ENCODE measurements at regions not wholly inside any gene's neighbourhood (a gene's known extent, or its start where the extent isn't known, plus 50 kb on each side); places are given as distances from the start of the nearest gene placed in this dataset.

DNA sequence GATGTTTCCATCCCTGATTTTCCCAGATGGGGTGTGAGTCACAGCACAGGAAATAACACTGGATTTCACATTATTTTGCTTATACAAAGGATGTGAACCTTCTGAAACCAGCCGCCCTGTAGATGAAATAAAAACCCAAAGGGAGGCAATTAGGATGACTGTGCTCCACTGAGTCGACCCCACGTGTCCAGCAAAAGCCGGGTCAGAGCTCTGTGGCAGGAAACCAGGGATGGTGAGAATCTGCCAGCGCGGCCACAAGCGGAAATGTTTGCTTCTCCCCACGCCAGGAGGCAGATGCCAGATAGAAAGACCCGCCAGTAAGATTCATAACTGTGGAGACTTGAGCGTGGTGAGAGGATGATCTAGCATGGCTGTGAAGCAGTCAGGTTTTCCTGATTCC is 764.4 kb downstream of the LIG4 start:
- Histone ChIP-seq H3K4me2 (ENCODE audit: low read depth, low read length, poor library complexity, severe bottlenecking) (no peak overlapping the region), H3F3A (ENCODE audit: low read depth) (no peaks in the 10 kb centered on the region), H2AFZ (ENCODE audit: low read length) (no peak overlapping the region), H3K9me3 (ENCODE audit: insufficient read depth, low read depth, low read length) (no peaks in the 10 kb centered on the region; the same call in 1 of the 2 replicates), H3K79me2 (ENCODE audit: insufficient read depth, low read length) (no peaks in the 10 kb centered on the region), H3K9me2 (replicated peaks; ENCODE audit: low read depth, low read length) (no peaks in the 10 kb centered on the region), H3K4me3 (ENCODE audit: low read length, poor library complexity, severe bottlenecking) (no peak overlapping the region), H4K20me1 (ENCODE audit: insufficient read depth, low read length, poor library complexity, severe bottlenecking) (no peaks in the 10 kb centered on the region), H3K4me1 (ENCODE audit: insufficient read depth, low read length, poor library complexity, severe bottlenecking) (no peaks in the 10 kb centered on the region), H3K9ac (ENCODE audit: low read depth, low read length, poor library complexity, severe bottlenecking) (no peak overlapping the region), H3K36me3 (ENCODE audit: insufficient read depth, low read length) (no peaks in the 10 kb centered on the region), H3K27me3 (ENCODE audit: insufficient read depth, low read length, poor library complexity, severe bottlenecking) (no peaks in the 10 kb centered on the region)
- TF ChIP-seq EZH2phosphoT487 (IDR thresholded peaks at IDR 0.05; ENCODE audit: borderline replicate concordance), result no peak
- TF ChIP-seq, protein P1, sequence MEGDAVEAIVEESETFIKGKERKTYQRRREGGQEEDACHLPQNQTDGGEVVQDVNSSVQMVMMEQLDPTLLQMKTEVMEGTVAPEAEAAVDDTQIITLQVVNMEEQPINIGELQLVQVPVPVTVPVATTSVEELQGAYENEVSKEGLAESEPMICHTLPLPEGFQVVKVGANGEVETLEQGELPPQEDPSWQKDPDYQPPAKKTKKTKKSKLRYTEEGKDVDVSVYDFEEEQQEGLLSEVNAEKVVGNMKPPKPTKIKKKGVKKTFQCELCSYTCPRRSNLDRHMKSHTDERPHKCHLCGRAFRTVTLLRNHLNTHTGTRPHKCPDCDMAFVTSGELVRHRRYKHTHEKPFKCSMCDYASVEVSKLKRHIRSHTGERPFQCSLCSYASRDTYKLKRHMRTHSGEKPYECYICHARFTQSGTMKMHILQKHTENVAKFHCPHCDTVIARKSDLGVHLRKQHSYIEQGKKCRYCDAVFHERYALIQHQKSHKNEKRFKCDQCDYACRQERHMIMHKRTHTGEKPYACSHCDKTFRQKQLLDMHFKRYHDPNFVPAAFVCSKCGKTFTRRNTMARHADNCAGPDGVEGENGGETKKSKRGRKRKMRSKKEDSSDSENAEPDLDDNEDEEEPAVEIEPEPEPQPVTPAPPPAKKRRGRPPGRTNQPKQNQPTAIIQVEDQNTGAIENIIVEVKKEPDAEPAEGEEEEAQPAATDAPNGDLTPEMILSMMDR (conservative IDR thresholded peaks at IDR 0.05; ENCODE audit: low read length), result no peak

DNA sequence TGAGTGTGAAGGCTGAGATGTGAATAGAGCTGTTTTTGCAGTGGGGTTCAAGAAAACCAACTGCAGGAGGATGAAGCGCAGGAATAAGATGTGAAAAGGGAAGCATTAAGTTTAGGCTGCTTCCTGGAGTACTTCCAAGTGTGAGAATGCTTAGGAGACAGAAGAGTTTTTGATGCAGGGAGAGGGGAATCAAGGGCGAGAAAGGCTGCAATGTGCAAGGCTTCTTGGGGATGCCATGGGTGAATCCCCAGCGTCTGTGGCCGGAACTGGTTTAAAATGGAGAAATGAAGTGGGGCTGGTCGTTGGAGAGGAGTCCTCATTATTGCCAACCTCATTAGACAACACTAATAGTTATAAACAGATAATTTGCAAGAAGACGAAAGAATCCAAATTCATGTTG is 764.9 kb downstream of the LIG4 start:
- Histone ChIP-seq H3K4me2 (ENCODE audit: low read depth, low read length, poor library complexity, severe bottlenecking) (no peak overlapping the region), H3K9me3 (ENCODE audit: insufficient read depth, low read depth, low read length) (no peaks in the 10 kb centered on the region; the same call in 1 of the 2 replicates), H3K27me3 (ENCODE audit: insufficient read depth, low read length, poor library complexity, severe bottlenecking) (no peaks in the 10 kb centered on the region), H2AFZ (ENCODE audit: low read length) (no peak overlapping the region), H3K36me3 (ENCODE audit: insufficient read depth, low read length) (no peaks in the 10 kb centered on the region), H3K79me2 (ENCODE audit: insufficient read depth, low read length) (no peaks in the 10 kb centered on the region), H3K4me1 (ENCODE audit: insufficient read depth, low read length, poor library complexity, severe bottlenecking) (no peaks in the 10 kb centered on the region), H3F3A (ENCODE audit: low read depth) (no peaks in the 10 kb centered on the region), H3K9me2 (replicated peaks; ENCODE audit: low read depth, low read length) (no peaks in the 10 kb centered on the region), H3K9ac (ENCODE audit: low read depth, low read length, poor library complexity, severe bottlenecking) (no peak overlapping the region), H3K4me3 (ENCODE audit: low read length, poor library complexity, severe bottlenecking) (no peak overlapping the region), H4K20me1 (ENCODE audit: insufficient read depth, low read length, poor library complexity, severe bottlenecking) (no peaks in the 10 kb centered on the region)
- no peak for TF ChIP-seq EZH2phosphoT487 (IDR thresholded peaks at IDR 0.05; ENCODE audit: borderline replicate concordance)
- TF ChIP-seq, protein P1 (conservative IDR thresholded peaks at IDR 0.05; ENCODE audit: low read length), result no peak

DNA sequence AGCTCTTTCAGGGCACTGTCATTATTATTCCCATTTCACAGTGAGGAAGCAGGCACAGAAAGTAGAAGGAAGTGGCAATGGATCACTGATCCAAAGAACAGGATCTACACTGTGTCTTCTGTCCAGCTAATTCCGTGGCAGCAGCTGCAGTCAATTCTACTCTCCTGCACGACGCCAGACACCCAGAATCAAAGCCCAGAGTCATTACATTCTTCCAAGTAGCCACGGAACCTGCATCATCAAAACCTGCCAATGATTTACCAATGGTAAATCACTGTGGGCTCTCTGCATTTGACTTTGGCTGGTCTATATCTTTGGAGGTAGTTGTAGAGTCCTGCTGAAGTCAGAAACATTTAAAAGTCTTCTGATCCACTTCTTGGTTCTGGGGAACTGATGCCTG is 767.7 kb downstream of the LIG4 start:
- Histone ChIP-seq H3K4me3 (ENCODE audit: low read length, poor library complexity, severe bottlenecking) (no peak overlapping the region), H4K20me1 (ENCODE audit: insufficient read depth, low read length, poor library complexity, severe bottlenecking) (no peaks in the 10 kb centered on the region), H2AFZ (ENCODE audit: low read length) (no peak overlapping the region), H3F3A (ENCODE audit: low read depth) (no peaks in the 10 kb centered on the region), H3K27me3 (ENCODE audit: insufficient read depth, low read length, poor library complexity, severe bottlenecking) (no peaks in the 10 kb centered on the region), H3K4me2 (ENCODE audit: low read depth, low read length, poor library complexity, severe bottlenecking) (no peak overlapping the region), H3K79me2 (ENCODE audit: insufficient read depth, low read length) (no peaks in the 10 kb centered on the region), H3K9me2 (replicated peaks; ENCODE audit: low read depth, low read length) (no peaks in the 10 kb centered on the region), H3K4me1 (ENCODE audit: insufficient read depth, low read length, poor library complexity, severe bottlenecking) (no peaks in the 10 kb centered on the region), H3K9ac (ENCODE audit: low read depth, low read length, poor library complexity, severe bottlenecking) (no peak overlapping the region), H3K9me3 (ENCODE audit: insufficient read depth, low read depth, low read length) (no peaks in the 10 kb centered on the region; the same call in 1 of the 2 replicates), H3K36me3 (ENCODE audit: insufficient read depth, low read length) (no peaks in the 10 kb centered on the region)
- TF ChIP-seq EZH2phosphoT487 (IDR thresholded peaks at IDR 0.05; ENCODE audit: borderline replicate concordance), result no peak
- TF ChIP-seq, protein P1 (conservative IDR thresholded peaks at IDR 0.05; ENCODE audit: low read length), result no peak
